ENCODE measurements at regions not wholly inside any gene's neighbourhood (a gene's known extent, or its start where the extent isn't known, plus 50 kb on each side); places are given as distances from the start of the nearest gene placed in this dataset.

DNA sequence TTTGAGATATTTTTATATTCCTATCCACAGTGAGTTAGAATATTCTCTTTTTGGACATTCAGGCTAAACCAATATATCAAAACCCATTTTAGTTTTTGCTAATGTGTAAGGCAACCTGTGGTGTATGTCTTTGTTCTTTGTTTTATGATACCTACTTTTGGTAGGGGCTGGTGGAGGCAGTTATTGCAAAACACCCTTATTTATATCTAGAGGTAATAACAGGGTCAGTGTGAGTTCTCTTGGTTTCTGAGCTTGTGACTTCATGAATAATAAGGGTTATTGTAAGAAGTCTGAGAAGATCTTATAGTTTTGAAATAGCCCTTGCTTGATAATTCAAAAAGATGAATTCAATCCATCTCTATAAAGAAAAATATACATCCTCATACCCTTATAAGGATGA, 235.1 kb upstream of the LRIG3 start:
- TF ChIP-seq, protein P1, sequence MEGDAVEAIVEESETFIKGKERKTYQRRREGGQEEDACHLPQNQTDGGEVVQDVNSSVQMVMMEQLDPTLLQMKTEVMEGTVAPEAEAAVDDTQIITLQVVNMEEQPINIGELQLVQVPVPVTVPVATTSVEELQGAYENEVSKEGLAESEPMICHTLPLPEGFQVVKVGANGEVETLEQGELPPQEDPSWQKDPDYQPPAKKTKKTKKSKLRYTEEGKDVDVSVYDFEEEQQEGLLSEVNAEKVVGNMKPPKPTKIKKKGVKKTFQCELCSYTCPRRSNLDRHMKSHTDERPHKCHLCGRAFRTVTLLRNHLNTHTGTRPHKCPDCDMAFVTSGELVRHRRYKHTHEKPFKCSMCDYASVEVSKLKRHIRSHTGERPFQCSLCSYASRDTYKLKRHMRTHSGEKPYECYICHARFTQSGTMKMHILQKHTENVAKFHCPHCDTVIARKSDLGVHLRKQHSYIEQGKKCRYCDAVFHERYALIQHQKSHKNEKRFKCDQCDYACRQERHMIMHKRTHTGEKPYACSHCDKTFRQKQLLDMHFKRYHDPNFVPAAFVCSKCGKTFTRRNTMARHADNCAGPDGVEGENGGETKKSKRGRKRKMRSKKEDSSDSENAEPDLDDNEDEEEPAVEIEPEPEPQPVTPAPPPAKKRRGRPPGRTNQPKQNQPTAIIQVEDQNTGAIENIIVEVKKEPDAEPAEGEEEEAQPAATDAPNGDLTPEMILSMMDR (IDR thresholded peaks at IDR 0.05; ENCODE audit: low read depth, low read length) = no peak
- DNase-seq (ENCODE audit: extremely low read depth, low read depth) = no peak

DNA sequence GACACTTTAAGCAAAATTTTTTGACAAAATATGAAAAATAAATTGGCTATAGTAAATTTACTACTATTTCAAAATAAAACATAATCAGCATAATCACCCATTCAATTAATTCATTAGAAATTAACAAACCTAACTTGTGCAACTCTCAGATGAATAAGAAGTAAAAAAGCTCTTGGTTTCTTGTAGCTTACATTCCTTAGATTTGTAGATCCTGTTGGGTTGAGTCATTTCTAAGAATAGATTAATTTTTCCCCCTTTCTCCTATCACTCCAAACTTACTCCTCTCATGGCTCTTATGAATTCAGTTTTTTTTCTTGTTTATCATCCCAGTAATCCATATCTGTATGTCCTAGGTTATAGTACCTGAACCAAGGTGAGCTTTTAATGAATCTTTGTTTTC, 230.9 kb upstream of the LRIG3 start:
- DNase-seq (ENCODE audit: extremely low read depth, low read depth) = no peak
- TF ChIP-seq, protein P1 (IDR thresholded peaks at IDR 0.05; ENCODE audit: low read depth, low read length) = no peak

DNA sequence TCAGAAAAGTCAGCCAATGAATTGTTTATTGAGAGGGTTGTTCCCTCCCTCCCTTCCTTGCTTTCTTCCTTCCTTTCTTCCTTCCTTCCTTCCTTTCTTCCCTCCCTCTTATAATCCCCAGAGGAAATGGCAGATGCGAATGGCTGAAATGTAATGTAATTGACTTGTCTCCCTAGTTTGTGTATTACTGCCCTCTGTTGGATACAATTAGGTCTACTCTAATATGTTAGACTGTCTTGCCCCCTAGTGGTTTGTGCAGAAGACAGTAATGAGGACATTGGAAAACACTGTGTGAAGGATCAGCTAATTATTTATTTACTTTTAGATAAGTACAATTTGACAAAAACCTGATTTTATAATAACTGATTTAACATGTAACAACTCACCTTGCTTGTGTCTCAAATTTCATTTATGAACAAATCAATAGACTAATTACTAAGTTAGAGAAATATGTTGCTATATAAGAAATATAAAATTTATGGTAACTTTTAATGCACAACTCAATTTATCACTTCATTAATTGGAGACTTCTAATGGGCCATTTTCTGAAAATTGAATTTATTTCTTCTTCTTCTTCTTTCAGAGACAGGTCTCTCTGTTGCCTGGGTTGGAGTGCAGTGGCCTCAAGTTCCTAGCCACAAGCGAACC, 229.8 kb upstream of the LRIG3 start:
- TF ChIP-seq, protein P1 (IDR thresholded peaks at IDR 0.05; ENCODE audit: low read depth, low read length) = peak; percentile 91
- peak; percentile 52 for DNase-seq (ENCODE audit: extremely low read depth, low read depth)

DNA sequence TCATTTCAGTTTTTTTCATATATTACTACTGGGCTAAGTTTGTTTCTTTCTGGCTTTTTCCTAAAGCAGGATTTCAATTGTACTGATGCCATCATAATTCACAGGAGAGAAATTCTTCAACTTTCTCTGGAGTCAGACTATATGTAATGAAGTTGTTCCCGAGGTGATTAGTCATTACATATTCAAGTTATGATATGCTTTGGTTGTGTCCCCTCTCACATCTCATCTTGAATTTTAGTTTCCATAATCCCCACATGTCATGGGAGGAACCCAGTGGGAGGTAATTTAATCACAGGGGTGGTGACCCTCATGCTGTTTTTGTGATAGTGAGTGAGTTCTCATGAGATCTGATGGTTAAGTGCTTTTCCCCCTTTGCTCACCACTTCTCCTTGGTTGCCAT, 227.5 kb upstream of the LRIG3 start:
- TF ChIP-seq, protein P1 (IDR thresholded peaks at IDR 0.05; ENCODE audit: low read depth, low read length) = no peak
- DNase-seq (ENCODE audit: extremely low read depth, low read depth) = no peak

DNA sequence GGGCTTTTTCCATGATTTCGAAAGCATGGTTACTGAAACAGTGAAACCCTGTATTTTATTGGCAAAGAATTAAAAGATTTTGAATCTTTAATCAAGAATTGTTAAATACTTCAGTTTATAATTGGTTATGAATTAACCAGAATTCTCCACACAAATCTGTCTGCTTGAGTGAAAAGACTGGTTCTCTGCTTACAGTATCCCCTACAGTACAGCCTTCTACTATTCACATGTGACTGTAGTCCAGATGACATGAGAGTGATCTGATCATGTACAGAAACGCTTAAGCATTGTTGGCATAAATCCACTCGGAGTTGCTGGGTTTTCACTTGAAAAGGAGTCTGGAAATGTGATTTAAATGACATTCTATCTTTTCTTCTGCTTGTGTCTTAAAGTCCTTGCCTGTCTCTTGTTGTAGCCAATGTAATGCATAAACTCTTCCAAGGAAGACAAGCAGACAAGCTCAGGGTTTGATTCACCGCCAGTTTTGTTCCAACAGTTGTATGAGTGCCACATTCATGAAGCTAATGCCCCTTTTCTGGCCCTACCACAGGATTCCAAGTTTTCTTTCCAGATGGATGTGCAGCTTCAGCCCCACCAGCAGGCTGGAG, 222.0 kb upstream of the LRIG3 start:
- TF ChIP-seq, protein P1 (IDR thresholded peaks at IDR 0.05; ENCODE audit: low read depth, low read length) = no peak
- no peak for DNase-seq (ENCODE audit: extremely low read depth, low read depth)

DNA sequence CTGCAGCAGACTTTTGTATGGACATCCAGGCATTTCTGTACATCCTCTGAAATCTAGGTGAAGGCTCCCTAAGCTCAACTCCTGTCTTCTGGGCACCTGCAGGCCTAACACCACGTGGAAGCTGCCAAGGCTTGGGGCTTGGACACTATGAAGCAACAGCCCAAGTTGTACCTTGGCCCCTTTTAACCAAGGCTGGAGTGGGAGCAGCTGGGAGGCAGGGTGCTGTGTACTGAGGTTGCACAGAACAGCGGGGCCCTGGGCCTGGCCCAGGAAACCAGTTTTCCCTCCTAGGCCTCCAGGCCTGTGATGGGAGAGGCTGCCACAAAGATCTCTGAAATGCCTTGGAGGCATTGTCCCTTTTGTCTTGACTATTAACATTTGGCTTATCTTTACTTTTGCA, 214.4 kb upstream of the LRIG3 start:
- no peak for DNase-seq (ENCODE audit: extremely low read depth, low read depth)
- TF ChIP-seq, protein P1 (IDR thresholded peaks at IDR 0.05; ENCODE audit: low read depth, low read length) = no peak

DNA sequence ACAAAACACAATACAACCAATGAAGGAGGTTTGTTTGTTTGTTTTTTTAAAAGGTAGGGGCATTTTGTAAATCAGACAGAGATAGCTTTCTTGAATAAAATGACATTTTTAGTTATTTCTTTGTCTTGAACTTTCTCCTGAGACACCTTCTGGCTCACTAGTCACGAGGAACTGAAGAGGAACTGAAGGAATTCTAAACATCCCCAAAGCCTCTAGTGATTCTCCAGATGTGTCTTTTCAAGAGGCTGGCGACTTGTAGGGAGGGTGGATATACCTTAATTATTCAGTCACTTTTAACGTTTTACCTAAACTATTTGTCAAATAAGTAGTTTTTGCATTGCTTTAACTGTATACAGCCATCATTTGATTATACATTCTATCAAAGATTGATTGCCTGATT, 211.2 kb upstream of the LRIG3 start:
- TF ChIP-seq, protein P1 (IDR thresholded peaks at IDR 0.05; ENCODE audit: low read depth, low read length) = no peak
- DNase-seq (ENCODE audit: extremely low read depth, low read depth) = no peak
